Prostate gland (tissue), 2 donors: ENCODE measurements at regions not wholly inside any gene's neighbourhood (a gene's known extent, or its start where the extent isn't known, plus 50 kb on each side); places are given as distances from the start of the nearest gene placed in this dataset.

Experiments
- DNase-seq: peaks from one replicate; pipeline ENCODE4 v3.0.0-alpha.2; 2019; ENCODE audit warnings: low spot score
- H3K27ac ChIP-seq, 2 donors: fragments of 200-600 bp; sonication (generic); 2 replicates each; pipeline ENCODE4 v1.5.1; 2017 to 2019
- H3K27me3 ChIP-seq: fragments of 200-600 bp; sonication (generic); replicated peaks from 2 replicates; pipeline ENCODE4 v1.5.1; 2019; ENCODE audit not compliant: insufficient read depth
- H3K36me3 ChIP-seq, 2 donors: fragments of 200-600 bp; sonication (generic); 1 replicate in 1 of 2; 2 replicates in 1 of 2; pipeline versions ENCODE4 v1.5.1 to v1.8.1; 2017 to 2019
- H3K4me1 ChIP-seq: fragments of 200-600 bp; sonication (generic); replicated peaks from 2 replicates; pipeline ENCODE4 v1.5.1; 2019
- H3K4me3 ChIP-seq, 2 donors: fragments of 200-600 bp; sonication (generic); 2 replicates each; pipeline ENCODE4 v1.5.1; 2017 to 2019
- H3K9me3 ChIP-seq: fragments of 200-600 bp; sonication (generic); 2 replicates; pipeline ENCODE4 v1.5.1; 2017
- POLR2A ChIP-seq: fragments of 450-650 bp; IDR thresholded peaks from one replicate; pipeline ENCODE4 v1.6.1; 2016; ENCODE audit warnings: antibody characterized with exemption, mild to moderate bottlenecking
- POLR2AphosphoS5 ChIP-seq: sonication (generic); formaldehyde crosslinking; IDR thresholded peaks from one replicate; pipeline ENCODE4 v1.6.1; 2017; ENCODE audit warnings: antibody characterized with exemption
- WGBS: methylation state at CpG from one replicate; pipeline ENCODE4 v1.1.5; 2018; 5-methylcytosine and 5-hydroxymethylcytosine counted together
- intact Hi-C: fragments of 100-400 bp; cut with DNase I; formaldehyde crosslinking; loops from one replicate; pipeline ENCODE4 v1.14.2; 2022
- TF ChIP-seq, protein P1 (sequence below), 4 experiments: fragments of 200-600 bp in 2 of 4; fragments of 450-650 bp in 2 of 4; sonication (generic) in 2 of 4; IDR thresholded peaks; 1 replicate in 3 of 4; 2 replicates in 1 of 4; pipeline ENCODE4 v1.5.1; 2016 to 2019; ENCODE audit warnings: antibody characterized with exemption in 4 of 4, mild to moderate bottlenecking in 2 of 4, moderate library complexity in 2 of 4

DNA sequence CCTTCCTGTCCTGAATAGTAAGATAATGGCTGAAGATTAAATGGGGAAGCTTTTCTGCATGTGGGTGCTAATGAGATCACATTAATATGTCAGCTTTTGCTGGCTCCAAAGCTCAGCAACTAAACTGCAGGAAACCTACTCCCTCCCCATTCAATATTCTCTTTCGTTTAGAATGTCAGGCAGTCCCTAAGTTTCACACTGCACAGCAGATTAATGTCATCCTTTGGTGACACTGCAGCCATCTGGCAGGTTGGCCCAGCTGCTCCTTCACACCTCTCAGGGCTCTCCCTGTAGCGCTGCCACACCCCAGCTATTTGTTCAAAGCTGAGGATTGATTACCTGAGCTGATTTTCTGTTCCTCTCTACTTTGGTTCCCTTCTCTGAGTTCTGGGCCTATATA, 110.5 kb downstream of the KDR start:
- no peak for TF ChIP-seq POLR2A
- TF ChIP-seq, protein P1, sequence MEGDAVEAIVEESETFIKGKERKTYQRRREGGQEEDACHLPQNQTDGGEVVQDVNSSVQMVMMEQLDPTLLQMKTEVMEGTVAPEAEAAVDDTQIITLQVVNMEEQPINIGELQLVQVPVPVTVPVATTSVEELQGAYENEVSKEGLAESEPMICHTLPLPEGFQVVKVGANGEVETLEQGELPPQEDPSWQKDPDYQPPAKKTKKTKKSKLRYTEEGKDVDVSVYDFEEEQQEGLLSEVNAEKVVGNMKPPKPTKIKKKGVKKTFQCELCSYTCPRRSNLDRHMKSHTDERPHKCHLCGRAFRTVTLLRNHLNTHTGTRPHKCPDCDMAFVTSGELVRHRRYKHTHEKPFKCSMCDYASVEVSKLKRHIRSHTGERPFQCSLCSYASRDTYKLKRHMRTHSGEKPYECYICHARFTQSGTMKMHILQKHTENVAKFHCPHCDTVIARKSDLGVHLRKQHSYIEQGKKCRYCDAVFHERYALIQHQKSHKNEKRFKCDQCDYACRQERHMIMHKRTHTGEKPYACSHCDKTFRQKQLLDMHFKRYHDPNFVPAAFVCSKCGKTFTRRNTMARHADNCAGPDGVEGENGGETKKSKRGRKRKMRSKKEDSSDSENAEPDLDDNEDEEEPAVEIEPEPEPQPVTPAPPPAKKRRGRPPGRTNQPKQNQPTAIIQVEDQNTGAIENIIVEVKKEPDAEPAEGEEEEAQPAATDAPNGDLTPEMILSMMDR (IDR thresholded peaks at IDR 0.05) = no peak
- no peak for TF ChIP-seq POLR2AphosphoS5
- WGBS = 49% methylated on average over 2 of the region's 2 CpGs
- H3K27ac ChIP-seq = peak overlapping the region in 1 of 2 donors; percentile 33

DNA sequence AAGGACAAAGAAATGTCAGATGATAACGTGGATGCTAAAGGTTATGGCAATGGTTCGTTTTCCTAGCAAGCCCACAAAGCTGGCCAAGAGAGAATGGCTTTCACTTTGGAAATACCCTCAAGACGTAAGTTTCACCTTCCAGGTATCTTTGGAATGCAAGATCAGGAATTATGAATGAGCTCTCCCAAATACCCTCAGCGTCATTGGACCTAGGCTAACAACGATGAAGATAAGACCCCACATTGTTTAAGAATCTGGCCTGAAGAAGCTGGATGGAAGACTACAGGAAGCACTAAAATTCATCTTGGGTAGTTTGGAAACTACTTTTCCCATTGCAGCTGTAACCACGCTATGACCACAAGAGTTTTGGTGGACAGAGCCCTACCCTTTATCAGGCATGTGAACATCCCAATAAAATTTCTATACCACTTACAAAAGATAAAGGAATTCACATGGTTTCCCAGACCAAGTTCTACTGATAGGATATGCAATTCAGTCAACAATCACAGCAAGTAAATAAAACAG, 111.9 kb downstream of the KDR start:
- 72% methylated on average over 6 of the region's 6 CpGs for WGBS
- H3K4me1 ChIP-seq = no peaks in the 10 kb centered on the region
- DNase-seq = no peak
- intact Hi-C loops = no loop called here
- no peak overlapping the region for H3K27ac ChIP-seq
- H3K4me3 ChIP-seq = no peak overlapping the region
- H3K27me3 ChIP-seq = no peaks in the 10 kb centered on the region
- TF ChIP-seq POLR2A = no peak
- no peak for TF ChIP-seq POLR2AphosphoS5
- TF ChIP-seq, protein P1 (IDR thresholded peaks at IDR 0.05) = no peak
- H3K9me3 ChIP-seq = no peaks in the 10 kb centered on the region
- no peaks in the 10 kb centered on the region for H3K36me3 ChIP-seq

More for the DNA sequence above, 110.5 kb downstream of the KDR start:
- DNase-seq = no peak
- Histone ChIP-seq H3K27me3 (no peaks in the 10 kb centered on the region), H3K4me3 (no peak overlapping the region), H3K36me3 (no peaks in the 10 kb centered on the region), H3K4me1 (no peaks in the 10 kb centered on the region), H3K9me3 (no peaks in the 10 kb centered on the region)
- intact Hi-C loops = no loop called here

DNA sequence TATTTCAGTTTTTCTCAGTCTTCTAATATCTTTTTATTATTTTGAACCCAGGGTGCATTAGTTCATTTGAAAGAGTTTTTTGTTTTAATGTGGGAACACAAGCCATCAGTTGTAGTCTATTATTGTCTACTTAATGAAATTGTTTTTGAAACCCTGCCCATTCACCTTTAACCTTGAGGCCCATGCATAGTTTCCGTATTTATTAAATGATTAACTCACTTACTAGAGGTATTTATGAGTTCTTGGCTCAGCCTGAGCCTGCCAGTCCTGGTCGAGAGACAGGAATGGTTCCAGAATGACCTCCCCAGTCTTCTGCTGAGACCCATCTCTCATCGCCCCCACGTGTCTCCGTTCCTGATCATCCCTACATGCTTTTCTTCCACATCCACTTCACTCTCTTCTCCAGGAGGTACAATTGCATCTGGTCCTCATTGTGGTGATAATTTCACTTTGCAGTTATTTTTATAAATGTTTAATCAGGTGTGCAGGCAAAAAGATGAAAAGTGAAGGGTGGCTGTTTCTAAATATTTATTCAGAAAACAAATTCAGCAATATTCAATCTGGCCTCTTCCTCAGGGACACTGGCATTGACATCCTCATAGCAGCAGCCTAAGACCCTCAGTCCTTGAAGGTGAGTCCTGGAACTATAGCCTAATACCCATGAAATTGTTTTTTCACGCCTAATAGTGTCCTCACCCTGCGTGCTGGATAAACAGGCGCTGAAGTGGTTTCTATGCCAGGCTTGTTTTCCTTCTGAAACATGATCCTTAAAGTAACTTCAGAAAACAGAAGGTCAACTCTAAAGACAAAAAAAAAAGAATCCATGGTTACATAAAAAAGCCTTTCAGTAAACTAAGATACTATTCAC, 112.8 kb downstream of the KDR start:
- Histone ChIP-seq H3K9me3 (no peaks in the 10 kb centered on the region), H3K27ac (no peak overlapping the region), H3K4me1 (no peaks in the 10 kb centered on the region), H3K4me3 (no peak overlapping the region), H3K36me3 (no peaks in the 10 kb centered on the region), H3K27me3 (no peaks in the 10 kb centered on the region)
- DNase-seq = no peak
- TF ChIP-seq POLR2A (no peak), POLR2AphosphoS5 (no peak)
- TF ChIP-seq, protein P1 (IDR thresholded peaks at IDR 0.05) = no peak
- 49% methylated on average over 8 of the region's 8 CpGs for WGBS
- intact Hi-C loops = no loop called here

DNA sequence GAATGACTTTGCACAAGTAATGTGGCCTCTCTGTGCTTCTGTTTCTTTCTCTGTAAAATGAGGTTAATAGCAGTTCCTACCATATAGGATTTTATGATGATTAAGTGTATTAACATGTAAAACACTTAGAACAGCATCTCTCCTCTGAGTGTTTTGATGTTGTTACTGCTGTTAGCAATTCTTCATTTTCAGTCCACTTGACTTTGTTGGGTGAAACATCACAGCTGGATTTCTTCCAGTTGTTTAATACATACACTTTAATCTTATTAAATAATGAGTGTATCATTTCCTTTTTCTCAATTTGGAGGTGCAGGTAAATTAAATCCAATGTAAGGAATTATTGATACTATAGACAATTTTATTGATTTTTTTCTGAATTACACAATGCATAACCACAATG, 113.6 kb downstream of the KDR start:
- intact Hi-C loops = no loop called here
- H3K36me3 ChIP-seq = no peaks in the 10 kb centered on the region

More for the DNA sequence above, 113.6 kb downstream of the KDR start:
- Histone ChIP-seq H3K4me1 (no peaks in the 10 kb centered on the region), H3K4me3 (no peak overlapping the region), H3K9me3 (no peaks in the 10 kb centered on the region), H3K27me3 (no peaks in the 10 kb centered on the region), H3K27ac (no peak overlapping the region)
- TF ChIP-seq POLR2AphosphoS5 = no peak
- TF ChIP-seq, protein P1 (IDR thresholded peaks at IDR 0.05) = no peak
- TF ChIP-seq POLR2A = no peak
- DNase-seq = no peak
